Panc1 (cell line): ENCODE measurements at regions not wholly inside any gene's neighbourhood (a gene's known extent, or its start where the extent isn't known, plus 50 kb on each side); places are given as distances from the start of the nearest gene placed in this dataset.

Experiments used
- POLR2AphosphoS5 ChIP-seq: IDR thresholded peaks from 2 replicates; pipeline ENCODE4 v1.6.1; 2012; ENCODE audit warnings: mild to moderate bottlenecking, low read depth, low read length, moderate library complexity
- SIN3A ChIP-seq: IDR thresholded peaks from 2 replicates; pipeline ENCODE4 v1.6.1; 2012; ENCODE audit warnings: low read depth, mild to moderate bottlenecking, low read length, moderate library complexity, borderline replicate concordance; ENCODE audit not compliant: insufficient read depth
- TF ChIP-seq, protein P1 (sequence below): fragments of 450-650 bp; IDR thresholded peaks from 2 replicates; pipeline ENCODE4 v1.5.1; 2017; ENCODE audit warnings: mild to moderate bottlenecking
- TF ChIP-seq, protein P2 (sequence below), 2 experiments: IDR thresholded peaks; 2 replicates each; pipeline ENCODE4 v1.6.1; 2011 to 2012; ENCODE audit warnings: low read depth in 2 of 2, control low read depth in 1 of 2, low read length in 1 of 2, mild to moderate bottlenecking in 1 of 2, moderate library complexity in 1 of 2; ENCODE audit not compliant: insufficient read depth in 1 of 2

DNA sequence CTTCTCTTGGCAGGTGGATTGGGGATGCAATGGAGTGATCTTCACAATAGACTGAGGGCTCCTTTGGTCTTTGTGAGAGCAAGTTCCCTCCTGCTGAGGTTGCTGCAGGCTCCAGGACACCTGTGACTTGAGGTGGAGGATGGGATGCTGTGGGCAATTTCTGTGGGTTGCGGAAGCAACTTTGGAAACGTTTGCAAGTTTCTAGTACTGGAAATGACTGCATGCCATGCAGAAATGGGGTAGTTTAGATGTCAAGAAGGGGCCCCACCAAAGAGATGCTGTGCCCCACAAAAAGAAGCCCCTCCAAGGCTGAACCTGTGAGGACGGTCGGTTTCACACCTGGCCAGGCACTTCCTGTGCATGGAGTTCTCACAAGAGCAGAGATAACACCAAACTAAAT lies 80.4 kb upstream of the XCR1 start:
- TF ChIP-seq, protein P1, sequence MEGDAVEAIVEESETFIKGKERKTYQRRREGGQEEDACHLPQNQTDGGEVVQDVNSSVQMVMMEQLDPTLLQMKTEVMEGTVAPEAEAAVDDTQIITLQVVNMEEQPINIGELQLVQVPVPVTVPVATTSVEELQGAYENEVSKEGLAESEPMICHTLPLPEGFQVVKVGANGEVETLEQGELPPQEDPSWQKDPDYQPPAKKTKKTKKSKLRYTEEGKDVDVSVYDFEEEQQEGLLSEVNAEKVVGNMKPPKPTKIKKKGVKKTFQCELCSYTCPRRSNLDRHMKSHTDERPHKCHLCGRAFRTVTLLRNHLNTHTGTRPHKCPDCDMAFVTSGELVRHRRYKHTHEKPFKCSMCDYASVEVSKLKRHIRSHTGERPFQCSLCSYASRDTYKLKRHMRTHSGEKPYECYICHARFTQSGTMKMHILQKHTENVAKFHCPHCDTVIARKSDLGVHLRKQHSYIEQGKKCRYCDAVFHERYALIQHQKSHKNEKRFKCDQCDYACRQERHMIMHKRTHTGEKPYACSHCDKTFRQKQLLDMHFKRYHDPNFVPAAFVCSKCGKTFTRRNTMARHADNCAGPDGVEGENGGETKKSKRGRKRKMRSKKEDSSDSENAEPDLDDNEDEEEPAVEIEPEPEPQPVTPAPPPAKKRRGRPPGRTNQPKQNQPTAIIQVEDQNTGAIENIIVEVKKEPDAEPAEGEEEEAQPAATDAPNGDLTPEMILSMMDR = no peak
- TF ChIP-seq, protein P2, sequence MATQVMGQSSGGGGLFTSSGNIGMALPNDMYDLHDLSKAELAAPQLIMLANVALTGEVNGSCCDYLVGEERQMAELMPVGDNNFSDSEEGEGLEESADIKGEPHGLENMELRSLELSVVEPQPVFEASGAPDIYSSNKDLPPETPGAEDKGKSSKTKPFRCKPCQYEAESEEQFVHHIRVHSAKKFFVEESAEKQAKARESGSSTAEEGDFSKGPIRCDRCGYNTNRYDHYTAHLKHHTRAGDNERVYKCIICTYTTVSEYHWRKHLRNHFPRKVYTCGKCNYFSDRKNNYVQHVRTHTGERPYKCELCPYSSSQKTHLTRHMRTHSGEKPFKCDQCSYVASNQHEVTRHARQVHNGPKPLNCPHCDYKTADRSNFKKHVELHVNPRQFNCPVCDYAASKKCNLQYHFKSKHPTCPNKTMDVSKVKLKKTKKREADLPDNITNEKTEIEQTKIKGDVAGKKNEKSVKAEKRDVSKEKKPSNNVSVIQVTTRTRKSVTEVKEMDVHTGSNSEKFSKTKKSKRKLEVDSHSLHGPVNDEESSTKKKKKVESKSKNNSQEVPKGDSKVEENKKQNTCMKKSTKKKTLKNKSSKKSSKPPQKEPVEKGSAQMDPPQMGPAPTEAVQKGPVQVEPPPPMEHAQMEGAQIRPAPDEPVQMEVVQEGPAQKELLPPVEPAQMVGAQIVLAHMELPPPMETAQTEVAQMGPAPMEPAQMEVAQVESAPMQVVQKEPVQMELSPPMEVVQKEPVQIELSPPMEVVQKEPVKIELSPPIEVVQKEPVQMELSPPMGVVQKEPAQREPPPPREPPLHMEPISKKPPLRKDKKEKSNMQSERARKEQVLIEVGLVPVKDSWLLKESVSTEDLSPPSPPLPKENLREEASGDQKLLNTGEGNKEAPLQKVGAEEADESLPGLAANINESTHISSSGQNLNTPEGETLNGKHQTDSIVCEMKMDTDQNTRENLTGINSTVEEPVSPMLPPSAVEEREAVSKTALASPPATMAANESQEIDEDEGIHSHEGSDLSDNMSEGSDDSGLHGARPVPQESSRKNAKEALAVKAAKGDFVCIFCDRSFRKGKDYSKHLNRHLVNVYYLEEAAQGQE (IDR thresholded peaks at IDR 0.05; ENCODE audit: insufficient read depth in 1 of 2, low read depth in 2 of 2, low read length in 1 of 2) = no peak
- no peak for TF ChIP-seq SIN3A
- TF ChIP-seq POLR2AphosphoS5 = no peak
